ENCODE measurements at regions not wholly inside any gene's neighbourhood (a gene's known extent, or its start where the extent isn't known, plus 50 kb on each side); places are given as distances from the start of the nearest gene placed in this dataset.

DNA sequence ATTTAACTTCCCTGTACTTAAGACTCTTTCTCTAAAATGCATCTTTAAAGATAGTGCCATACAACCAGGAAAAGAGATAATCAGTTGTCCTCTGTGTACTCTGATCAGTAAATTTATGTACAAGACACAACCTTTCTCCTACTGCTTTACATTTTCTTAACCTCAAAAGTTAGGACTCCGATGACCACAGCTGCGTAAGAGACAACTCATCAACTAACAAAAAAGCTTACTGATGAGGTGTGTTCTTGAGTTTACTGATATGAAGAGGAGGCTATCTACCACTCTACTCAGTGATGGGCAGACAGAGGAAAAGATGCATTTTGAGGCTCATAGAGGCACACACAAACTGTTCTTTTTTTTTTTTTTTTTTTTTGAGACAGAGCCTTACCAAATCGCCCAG is 71.4 kb upstream of the HIF1A start:
- no peak for TF ChIP-seq CTCF (IDR thresholded peaks at IDR 0.05; ENCODE audit: low read length)
- no peak for TF ChIP-seq EZH2 (IDR thresholded peaks at IDR 0.05; ENCODE audit: borderline replicate concordance, low read length)

Data from OCI-LY1 (cell line).